Lower leg skin (tissue), 3 donors: ENCODE measurements at regions not wholly inside any gene's neighbourhood (a gene's known extent, or its start where the extent isn't known, plus 50 kb on each side); places are given as distances from the start of the nearest gene placed in this dataset.

Experiments
- CTCF ChIP-seq, 3 donors: fragments of 450-650 bp; IDR thresholded peaks; one replicate each; pipeline ENCODE4 v1.5.1; 2016; ENCODE audit warnings: antibody characterized with exemption in 3 of 3, mild to moderate bottlenecking in 3 of 3, moderate library complexity in 2 of 3
- POLR2A ChIP-seq, 2 donors: fragments of 450-650 bp; IDR thresholded peaks; one replicate each; pipeline ENCODE4 v1.6.1; 2016 to 2017; ENCODE audit warnings: antibody characterized with exemption in 2 of 2, mild to moderate bottlenecking in 1 of 2, moderate library complexity in 1 of 2

- no peak for TF ChIP-seq CTCF (IDR thresholded peaks at IDR 0.05)
- no peak for TF ChIP-seq POLR2A (IDR thresholded peaks at IDR 0.05)
These were observed 131.9 kb upstream of the CSF3R start for GRCh38 chr1:36614571-36614970.
